HEK293T (cell line): ENCODE measurements at regions not wholly inside any gene's neighbourhood (a gene's known extent, or its start where the extent isn't known, plus 50 kb on each side); places are given as distances from the start of the nearest gene placed in this dataset.

Experiments
- ARNT ChIP-seq: fragments of 450-650 bp; IDR thresholded peaks from 2 replicates; pipeline ENCODE4 v1.6.1; 2017; ENCODE audit warnings: mild to moderate bottlenecking
- BHLHE40 ChIP-seq: fragments of 450-650 bp; IDR thresholded peaks from 2 replicates; pipeline ENCODE4 v1.6.1; 2016; ENCODE audit warnings: mild to moderate bottlenecking, moderate library complexity, borderline replicate concordance
- CTBP1 ChIP-seq: fragments of 450-650 bp; IDR thresholded peaks from 2 replicates; pipeline ENCODE4 v1.6.1; 2016; ENCODE audit warnings: borderline replicate concordance
- ELF4 ChIP-seq: fragments of 450-650 bp; IDR thresholded peaks from 2 replicates; pipeline ENCODE4 v1.6.1; 2017; ENCODE audit warnings: antibody characterized with exemption
- FOXA1 ChIP-seq: fragments of 450-650 bp; IDR thresholded peaks from 2 replicates; pipeline ENCODE4 v1.6.1; 2016; ENCODE audit warnings: mild to moderate bottlenecking
- FOXK2 ChIP-seq: fragments of 450-650 bp; IDR thresholded peaks from 2 replicates; pipeline ENCODE4 v1.6.1; 2016; ENCODE audit warnings: mild to moderate bottlenecking
- FOXM1 ChIP-seq: fragments of 450-650 bp; IDR thresholded peaks from 2 replicates; pipeline ENCODE4 v1.6.1; 2017; ENCODE audit warnings: mild to moderate bottlenecking, borderline replicate concordance
- HDGF ChIP-seq: fragments of 450-650 bp; IDR thresholded peaks from 2 replicates; pipeline ENCODE4 v1.6.1; 2017; ENCODE audit warnings: antibody characterized with exemption, borderline replicate concordance
- L3MBTL2 ChIP-seq: fragments of 450-650 bp; conservative IDR thresholded peaks from 2 replicates; pipeline ENCODE4 v1.6.1; 2016; ENCODE audit warnings: mild to moderate bottlenecking
- LEF1 ChIP-seq: fragments of 450-650 bp; IDR thresholded peaks from 2 replicates; pipeline ENCODE4 v1.6.1; 2017; ENCODE audit warnings: mild to moderate bottlenecking, borderline replicate concordance
- NFRKB ChIP-seq: fragments of 450-650 bp; IDR thresholded peaks from 2 replicates; pipeline ENCODE4 v1.6.1; 2016; ENCODE audit warnings: mild to moderate bottlenecking, moderate library complexity
- SP1 ChIP-seq: fragments of 450-650 bp; IDR thresholded peaks from 2 replicates; pipeline ENCODE4 v1.6.1; 2017
- SUZ12 ChIP-seq: fragments of 450-650 bp; IDR thresholded peaks from 2 replicates; pipeline ENCODE4 v1.6.1; 2016; ENCODE audit warnings: mild to moderate bottlenecking
- TARDBP ChIP-seq: fragments of 450-650 bp; IDR thresholded peaks from 2 replicates; pipeline ENCODE4 v1.6.1; 2016

GRCh38 chr6:132021552-132022375, 70.6 kb upstream of the CCN2 start:
- TF ChIP-seq CTBP1 (no peak), SP1 (no peak), TARDBP (no peak), LEF1 (no peak), FOXM1 (no peak), BHLHE40 (no peak), FOXK2 (no peak), SUZ12 (no peak), NFRKB (no peak), L3MBTL2 (no peak), FOXA1 (no peak), HDGF (no peak), ARNT (no peak), ELF4 (no peak)
